ENCODE measurements at regions not wholly inside any gene's neighbourhood (a gene's known extent, or its start where the extent isn't known, plus 50 kb on each side); places are given as distances from the start of the nearest gene placed in this dataset.
"Not testable (repeated sequence)": the region's sequence is repeated elsewhere in the genome, so short reads cannot be mapped to it uniquely, and the experiment has no call there.

DNA sequence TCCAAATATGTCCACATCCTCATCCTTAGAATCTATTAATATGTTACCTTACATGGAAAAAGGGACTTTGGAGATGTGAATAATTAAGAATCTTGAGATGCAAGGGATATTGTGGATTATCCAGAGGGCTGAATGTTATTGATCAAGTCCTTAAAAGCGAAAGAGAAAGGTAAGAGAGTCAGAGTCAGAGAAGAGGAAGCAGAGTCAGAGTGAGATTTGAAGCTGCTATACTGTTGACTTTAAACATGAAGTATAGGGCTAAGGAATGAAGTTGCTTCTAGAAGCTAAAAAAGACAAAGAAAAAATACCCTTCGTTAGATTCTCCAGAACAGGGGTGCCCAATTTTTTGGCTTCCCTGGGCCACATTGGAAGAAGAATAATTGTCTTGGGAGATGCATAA is 627.2 kb upstream of the SLITRK6 start:
- DNase-seq: no peak

DNA sequence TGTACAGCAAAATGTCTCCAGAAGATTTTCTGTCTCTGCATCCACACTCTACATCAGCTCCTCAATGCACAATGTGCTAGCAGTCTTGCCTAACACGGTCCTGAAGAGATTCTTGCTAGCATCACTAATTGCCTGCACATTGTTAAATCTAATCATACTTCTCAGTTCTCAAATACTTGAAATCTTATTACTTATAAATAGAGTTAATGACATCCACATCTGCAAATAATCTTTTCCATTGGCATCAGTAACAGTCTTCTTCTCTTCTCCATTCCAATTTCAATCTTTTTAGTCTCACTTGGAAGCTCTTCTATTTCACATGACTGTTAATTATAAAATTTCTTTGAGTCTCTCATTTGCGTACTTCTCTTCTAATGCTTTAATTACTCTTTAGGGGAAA is 630.5 kb upstream of the SLITRK6 start:
- no peak for DNase-seq

DNA sequence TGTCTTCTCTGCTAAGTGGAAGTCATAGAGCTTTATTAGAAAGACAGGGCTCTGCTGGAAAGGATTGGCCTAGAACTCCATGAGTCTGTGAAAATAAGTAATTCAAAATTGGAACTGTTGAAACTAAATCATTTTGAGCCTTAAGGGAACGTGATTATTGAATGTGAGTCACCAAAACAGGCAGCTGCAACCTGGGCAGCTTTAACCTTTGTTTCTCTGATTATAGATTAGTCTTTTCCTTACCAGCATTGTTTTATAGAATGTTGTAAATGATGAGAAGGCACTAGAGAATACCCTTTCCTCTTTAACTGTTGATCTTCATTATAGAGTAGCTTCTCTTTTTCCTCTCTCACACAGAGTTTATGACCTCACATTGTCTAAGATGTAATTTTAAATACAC is 638.8 kb upstream of the SLITRK6 start:
- no peak for DNase-seq

- no peak for DNase-seq
Measured at GRCh38 chr13:86445206-86445605, 646.0 kb upstream of the SLITRK6 start.

DNA sequence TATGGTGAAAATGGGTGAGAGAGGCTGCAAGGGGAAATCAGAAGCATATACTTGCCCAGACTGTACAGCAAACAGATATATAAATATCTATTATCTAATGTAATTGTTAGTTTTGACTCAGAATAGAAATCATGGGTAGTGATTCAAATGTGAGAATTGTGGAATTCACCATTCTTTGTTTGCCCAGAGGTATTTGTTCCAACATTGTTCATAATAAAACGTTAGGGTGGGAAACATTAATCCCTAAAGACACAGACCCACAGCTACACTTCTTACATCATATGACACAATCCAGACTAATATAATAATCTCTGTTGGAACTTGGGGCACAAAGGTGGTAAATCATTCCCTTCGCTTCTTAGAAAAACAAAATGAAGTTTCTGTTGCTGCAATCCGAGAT is 646.5 kb upstream of the SLITRK6 start:
- DNase-seq: no peak

- no peak for DNase-seq
Measured at GRCh38 chr13:86446311-86446710, 647.1 kb upstream of the SLITRK6 start.

GRCh38 chr13:86447479-86447878 is 648.3 kb upstream of the SLITRK6 start:
- no peak for DNase-seq

DNA sequence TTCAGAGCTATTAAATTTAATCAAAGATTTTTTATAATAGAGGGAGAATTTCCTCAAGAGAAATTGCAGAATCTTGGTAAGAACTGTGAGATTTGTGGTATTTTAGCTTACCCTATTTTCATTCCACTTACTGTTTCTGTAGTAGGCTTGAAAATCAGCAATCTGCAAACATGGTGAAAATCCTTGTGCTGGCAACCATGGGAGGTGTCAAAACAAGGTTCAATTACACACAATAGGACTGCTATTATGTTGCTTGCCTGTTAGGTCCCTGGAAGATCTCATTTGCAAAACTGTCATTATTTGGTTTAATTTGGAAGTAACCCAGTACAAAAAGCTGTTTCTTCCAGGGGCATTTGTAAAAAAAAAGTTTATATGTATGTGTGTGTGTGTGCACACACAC is 662.8 kb upstream of the SLITRK6 start:
- no peak for DNase-seq

DNA sequence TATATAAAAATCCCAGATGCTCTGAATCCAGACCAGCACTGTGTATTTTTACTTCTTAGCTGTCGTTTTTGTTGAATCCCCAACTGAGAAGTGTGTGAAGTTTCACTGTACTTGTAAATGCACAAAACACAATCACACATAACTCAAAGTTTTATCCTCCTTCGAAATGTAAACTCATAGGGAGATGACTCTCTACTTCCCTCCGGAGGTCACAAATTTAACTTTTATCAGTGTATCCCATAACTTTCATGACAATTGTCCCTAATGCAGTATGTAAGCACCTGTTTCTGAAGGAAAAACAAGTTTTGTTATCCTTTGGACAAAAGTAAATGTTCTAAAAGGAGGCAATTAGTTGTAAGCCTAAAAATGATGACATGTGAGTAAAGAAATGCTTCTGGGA is 665.0 kb upstream of the SLITRK6 start:
- no peak for DNase-seq

DNA sequence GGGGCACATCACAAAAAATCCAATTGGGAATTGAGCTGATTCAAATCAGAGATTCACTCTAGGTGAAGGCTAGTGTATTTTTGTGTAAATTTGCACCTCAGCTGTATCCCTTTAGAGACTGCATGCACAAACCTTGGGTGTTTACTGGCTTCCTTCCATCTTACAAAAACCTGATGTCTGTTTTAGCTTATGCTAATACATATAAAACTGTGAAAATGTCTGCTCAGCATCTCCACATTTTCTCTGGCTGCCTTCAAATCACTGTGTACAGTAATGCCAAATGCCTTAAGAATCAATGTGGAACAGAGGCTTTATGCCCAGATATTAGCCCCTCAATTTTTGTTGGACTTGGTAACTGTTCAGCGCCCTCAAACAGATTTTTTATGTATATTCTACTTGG is 675.8 kb upstream of the SLITRK6 start:
- DNase-seq: no peak

- DNase-seq: no peak
Measured at GRCh38 chr13:86476656-86477055, 677.4 kb upstream of the SLITRK6 start.

DNA sequence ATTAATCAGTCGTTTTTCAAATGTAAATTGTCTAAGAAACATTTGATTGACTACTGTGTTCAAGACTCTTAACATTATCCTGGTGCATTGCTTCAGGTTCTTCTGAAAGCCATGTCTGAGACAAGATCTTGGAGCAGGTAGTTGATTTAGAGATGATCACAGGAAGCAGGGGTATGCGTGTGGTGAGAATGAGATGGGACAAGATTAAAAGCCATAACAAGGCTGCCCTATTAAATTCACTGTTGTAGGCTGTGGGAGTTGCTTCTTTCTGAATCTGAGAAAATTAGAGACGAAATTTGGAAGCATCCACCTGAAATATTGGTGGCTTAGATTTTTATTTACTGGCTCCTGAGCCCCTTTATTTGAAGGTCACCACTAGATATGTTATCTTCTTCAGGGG is 687.4 kb upstream of the SLITRK6 start:
- DNase-seq: no peak

DNA sequence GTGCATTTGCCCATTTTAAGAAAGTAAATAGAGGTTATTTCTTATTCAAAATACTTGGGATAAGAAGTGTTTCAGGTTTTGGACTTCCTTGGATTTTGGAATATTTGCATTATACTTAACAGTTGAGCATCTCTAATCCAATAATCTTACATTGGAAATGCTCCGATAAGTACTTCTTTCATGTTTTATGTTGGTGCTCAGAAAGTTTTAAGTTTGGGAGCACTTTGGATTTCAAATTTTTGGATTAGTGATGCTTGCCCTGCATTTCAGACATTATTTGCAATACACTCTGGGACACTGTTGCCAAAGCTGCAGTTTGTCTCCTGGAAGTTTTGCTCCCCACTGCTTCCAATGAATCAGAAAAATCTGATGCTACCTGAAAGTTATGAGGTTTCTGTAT is 691.9 kb upstream of the SLITRK6 start:
- no peak for DNase-seq

DNA sequence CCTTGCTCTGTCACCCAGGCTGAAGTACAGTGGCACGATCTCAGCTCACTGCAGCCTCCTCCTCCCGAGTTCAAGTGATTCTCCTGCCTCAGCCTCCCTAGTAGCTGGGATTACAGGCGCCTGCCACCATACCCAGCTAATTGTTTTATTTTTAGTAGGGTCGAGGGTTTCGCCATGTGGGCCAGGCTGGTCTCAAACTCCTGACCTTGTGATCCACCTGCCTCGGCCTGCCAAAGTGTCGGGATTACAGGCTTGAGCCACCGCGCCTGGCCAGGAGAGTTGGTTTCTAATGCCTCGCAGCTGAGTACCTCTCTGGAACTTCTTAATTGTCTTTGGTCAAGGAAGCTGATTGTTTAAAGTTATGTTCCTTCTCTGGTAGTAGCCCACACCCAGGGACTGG is 702.7 kb upstream of the SLITRK6 start:
- not testable (repeated sequence) for DNase-seq

DNA sequence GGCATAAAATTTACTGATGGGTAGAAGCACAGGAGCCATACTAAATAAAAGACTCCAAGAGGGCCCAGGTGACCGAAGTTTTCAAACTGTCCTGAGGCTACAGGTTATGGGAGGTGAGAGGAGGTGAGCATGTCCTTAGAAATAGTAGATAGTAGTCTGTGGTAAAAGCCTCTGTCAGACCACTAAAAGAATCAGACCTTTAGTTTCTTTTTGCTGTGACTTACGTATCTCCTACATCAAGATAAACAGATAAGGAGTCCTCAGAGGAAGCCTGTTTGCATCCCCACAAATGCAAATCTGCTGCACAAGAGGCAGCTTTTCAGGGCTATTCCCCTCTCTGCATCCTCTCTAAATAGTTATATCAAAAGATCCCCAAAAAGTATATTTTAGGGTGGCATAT is 711.6 kb upstream of the SLITRK6 start:
- DNase-seq: no peak

DNA sequence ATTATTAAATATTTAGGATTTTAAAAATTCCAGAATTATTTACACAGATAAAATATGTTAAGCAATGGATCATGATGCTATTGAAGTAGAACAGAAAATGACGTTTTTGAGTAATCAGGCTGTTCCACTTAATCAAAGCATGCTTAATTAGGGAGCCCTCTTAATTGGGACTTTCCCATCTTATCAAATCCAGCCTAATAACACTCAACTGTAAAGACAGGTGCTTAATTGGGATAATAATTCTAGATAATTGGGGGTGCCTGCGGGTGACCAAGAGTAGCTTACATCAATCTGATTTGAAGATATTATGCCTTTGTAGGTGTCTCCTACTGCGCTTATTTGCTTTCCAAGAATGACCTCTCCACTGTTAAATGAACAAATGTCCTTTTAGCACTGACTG is 742.2 kb upstream of the SLITRK6 start:
- DNase-seq: no peak

DNA sequence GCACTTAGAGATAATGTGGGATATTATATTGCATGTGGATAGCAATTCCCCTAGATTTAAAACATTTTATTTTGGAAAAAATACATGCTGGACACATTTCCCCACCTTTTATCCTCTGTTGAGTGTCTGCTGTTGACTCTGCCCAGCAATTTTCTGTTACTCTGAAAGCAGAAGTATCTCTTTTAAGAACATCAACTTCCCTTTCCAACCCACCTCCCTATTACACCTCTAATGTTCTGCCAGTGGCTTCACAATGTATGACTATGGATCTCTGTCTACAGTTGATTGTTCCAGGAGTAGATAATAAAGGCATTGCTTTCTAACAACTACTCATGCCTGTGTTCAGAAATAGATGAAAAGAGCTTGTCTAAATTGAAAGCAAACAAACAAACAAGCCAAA is 754.8 kb upstream of the SLITRK6 start:
- no peak for DNase-seq

DNA sequence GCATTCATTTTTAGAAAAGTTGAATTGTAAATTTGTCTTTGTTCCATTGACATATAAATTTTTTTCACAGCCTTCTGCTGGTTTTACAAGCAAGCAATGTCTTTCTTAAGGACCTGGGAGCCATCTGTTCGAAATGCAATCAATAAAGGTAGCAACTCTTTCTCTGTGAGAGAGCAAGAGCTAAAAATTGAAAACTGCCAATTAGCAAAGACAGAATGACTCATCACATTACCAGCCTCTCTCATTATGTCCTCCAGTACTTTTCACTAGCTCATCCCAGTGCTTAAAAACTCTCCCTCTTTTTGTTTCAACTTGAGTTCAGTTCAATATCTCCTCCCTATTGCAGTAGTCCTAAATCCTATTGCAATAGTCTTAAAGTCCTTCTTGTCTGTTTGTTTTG is 760.7 kb upstream of the SLITRK6 start:
- DNase-seq: no peak

DNA sequence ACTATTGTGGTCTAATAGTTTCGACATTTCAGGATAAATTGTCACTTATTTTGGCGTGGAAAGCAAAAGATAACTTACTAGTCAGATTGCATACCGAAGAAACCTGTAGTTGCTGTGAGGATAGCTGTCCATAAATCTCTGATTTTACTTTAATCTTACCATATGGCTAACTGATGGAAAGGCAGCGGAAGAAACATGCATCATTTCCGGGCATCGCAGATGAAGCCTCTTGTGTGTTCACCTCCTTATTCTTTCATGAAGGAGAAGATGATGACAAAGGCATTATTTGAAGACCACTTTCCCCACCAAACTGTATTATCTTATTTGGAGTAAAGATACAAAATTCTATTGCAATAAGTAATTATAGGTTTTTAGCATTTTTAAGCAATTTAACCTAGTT is 763.6 kb upstream of the SLITRK6 start:
- no peak for DNase-seq

GRCh38 chr13:86563308-86563707 is 764.1 kb upstream of the SLITRK6 start:
- DNase-seq: no peak

DNA sequence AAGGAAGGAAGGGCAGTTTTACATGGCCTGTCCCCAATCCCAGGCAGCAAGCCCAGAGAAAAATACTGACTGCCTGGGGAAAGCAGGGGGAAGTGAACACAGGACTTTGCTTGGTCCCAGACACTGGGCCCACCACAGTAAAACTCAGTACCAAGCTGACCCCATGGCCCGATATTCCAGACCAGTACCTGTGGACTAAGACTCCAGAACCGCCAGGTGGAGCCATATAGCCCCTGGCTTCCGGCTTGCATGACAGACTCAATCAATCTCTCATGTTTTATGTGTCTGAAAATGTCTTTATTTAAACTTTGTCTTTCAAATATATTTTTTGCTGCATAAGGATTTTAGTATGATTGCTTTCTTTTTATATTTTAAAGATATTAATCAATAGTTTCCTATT is 767.9 kb upstream of the SLITRK6 start:
- DNase-seq: no peak

GRCh38 chr13:86569119-86569518 is 769.9 kb upstream of the SLITRK6 start:
- no peak for DNase-seq

DNA sequence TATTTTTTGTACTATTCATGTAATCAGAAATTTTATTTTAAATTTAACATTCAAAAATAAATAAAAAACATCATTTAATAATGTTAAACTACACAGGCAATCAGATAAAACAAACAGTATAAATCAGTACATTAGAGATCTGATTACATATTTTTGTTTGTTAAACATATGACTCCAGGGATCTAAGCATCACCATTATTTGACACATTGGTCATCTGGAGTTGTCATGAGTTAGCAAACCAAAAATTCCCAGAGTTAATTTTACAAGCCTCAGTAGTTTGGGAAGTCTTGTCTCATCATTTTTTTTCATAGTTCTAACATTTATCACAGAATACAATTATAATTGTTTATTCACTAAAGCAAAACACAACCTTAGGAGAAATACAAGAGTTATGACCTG is 770.8 kb upstream of the SLITRK6 start:
- no peak for DNase-seq

- DNase-seq: no peak
Measured at GRCh38 chr13:86572115-86572514, 772.9 kb upstream of the SLITRK6 start.

DNA sequence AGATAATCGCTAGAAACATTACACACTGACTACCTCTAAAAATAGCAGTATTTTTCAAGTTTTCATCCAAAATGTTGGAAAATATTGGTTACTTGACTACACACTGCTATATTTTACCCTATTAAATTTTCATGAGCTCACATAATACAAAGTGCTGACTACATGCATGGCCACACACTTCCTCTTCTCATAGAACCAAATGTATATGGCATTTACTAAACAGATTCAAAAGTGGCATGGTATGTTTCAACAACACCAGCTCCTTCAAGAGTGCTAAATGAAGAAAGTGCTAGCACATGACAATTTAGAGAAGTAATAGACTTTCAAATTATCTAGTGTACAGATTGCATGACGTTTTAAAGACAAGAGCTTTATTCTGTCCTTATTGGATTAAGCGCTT is 780.4 kb upstream of the SLITRK6 start:
- no peak for DNase-seq

GRCh38 chr13:86581706-86582105 is 782.5 kb upstream of the SLITRK6 start:
- DNase-seq: no peak

Data from midbrain (tissue), 1 donor.